ENCODE measurements at regions not wholly inside any gene's neighbourhood (a gene's known extent, or its start where the extent isn't known, plus 50 kb on each side); places are given as distances from the start of the nearest gene placed in this dataset.

DNA sequence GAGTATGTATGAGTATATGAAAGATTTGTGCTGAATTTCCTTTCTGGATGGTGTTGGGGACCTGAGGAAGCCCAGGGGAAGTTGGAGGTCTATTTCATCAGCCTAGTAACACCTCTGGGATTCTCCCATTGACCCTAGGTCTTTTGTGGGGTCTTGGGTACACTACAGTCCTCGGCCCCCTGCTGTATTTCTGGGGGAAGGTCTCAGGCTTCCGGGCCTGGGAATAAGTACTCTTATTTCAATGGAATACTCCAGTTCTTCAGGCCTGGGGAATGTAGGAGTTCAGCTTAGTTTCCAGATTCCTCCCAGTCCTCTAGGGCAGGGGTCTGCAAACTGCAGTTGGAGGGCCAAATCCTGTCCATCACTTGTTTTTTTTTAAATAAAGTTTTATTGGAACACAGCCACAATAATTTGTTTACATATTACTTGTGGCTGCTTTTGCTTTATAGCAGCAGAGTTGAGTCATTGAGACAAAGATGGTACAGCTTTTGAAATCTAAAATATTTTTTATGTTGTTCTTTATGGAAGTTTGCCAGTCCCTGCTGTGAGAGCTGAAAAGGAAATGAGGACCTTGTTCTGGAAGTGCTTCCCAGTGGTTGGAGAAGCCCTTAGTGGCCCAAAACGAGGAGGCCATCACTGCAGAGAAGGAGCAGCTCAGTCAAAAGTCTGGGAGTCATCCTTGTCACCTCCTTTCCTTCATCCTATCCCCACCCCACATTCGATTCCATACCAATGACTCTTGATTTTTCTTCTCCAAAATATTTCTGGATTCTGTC lies 142.5 kb upstream of the HS3ST2 start:
- H3K4me1 ChIP-seq (replicated peaks in 1 of 2), result no peaks in the 10 kb centered on the region
- no peaks in the 10 kb centered on the region for H3K36me3 ChIP-seq (replicated peaks in 1 of 2)
- no peaks in the 10 kb centered on the region for H3K9me3 ChIP-seq (replicated peaks in 1 of 3)
- WGBS, 4 donors, result 64 to 78% (median 76%) methylated on average over 4 of the region's 4 CpGs
- intact Hi-C loops (cut with DNase I), result no loop called here
- H3K27ac ChIP-seq, result no peak overlapping the region
- no peak overlapping the region for H3K4me3 ChIP-seq
- DNase-seq, result peak in 1 of 7 donors; percentile 40
- no peak for TF ChIP-seq POLR2A (IDR thresholded peaks at IDR 0.05)
- TF ChIP-seq, protein P1, sequence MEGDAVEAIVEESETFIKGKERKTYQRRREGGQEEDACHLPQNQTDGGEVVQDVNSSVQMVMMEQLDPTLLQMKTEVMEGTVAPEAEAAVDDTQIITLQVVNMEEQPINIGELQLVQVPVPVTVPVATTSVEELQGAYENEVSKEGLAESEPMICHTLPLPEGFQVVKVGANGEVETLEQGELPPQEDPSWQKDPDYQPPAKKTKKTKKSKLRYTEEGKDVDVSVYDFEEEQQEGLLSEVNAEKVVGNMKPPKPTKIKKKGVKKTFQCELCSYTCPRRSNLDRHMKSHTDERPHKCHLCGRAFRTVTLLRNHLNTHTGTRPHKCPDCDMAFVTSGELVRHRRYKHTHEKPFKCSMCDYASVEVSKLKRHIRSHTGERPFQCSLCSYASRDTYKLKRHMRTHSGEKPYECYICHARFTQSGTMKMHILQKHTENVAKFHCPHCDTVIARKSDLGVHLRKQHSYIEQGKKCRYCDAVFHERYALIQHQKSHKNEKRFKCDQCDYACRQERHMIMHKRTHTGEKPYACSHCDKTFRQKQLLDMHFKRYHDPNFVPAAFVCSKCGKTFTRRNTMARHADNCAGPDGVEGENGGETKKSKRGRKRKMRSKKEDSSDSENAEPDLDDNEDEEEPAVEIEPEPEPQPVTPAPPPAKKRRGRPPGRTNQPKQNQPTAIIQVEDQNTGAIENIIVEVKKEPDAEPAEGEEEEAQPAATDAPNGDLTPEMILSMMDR (IDR thresholded peaks at IDR 0.05), result no peak
- H3K27me3 ChIP-seq, result no peaks in the 10 kb centered on the region

DNA sequence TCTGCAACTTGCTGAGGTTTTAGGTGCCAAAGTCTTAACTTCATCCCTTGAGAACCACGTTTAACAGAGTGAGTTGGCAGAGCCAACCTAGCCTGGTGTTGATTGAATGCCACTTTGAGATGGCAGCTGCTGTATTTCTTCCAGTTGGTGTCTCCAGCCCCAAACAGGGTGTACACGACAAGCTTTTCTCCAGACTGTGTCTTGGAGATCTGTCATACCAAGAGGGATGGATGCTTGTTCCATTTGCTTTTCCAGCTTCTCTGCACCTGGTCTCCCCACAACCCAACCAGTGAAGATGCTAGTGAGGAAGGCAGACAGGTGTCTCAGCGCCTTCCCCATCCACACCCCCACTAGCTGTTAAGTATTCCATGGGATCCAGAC lies 141.1 kb upstream of the HS3ST2 start:
- intact Hi-C loops (cut with DNase I), result no loop called here
- Histone ChIP-seq H3K36me3 (replicated peaks in 1 of 2) (no peaks in the 10 kb centered on the region), H3K4me1 (replicated peaks in 1 of 2) (no peaks in the 10 kb centered on the region), H3K27ac (no peak overlapping the region), H3K4me3 (no peak overlapping the region), H3K9me3 (replicated peaks in 1 of 3) (no peaks in the 10 kb centered on the region), H3K27me3 (no peaks in the 10 kb centered on the region)
- WGBS, 4 donors, result 69 to 78% (median 73%) methylated on average over 3 of the region's 3 CpGs
- no peak for TF ChIP-seq POLR2A (IDR thresholded peaks at IDR 0.05)
- TF ChIP-seq, protein P1 (IDR thresholded peaks at IDR 0.05), result no peak
- DNase-seq, result peak in 1 of 7 donors; percentile 33

DNA sequence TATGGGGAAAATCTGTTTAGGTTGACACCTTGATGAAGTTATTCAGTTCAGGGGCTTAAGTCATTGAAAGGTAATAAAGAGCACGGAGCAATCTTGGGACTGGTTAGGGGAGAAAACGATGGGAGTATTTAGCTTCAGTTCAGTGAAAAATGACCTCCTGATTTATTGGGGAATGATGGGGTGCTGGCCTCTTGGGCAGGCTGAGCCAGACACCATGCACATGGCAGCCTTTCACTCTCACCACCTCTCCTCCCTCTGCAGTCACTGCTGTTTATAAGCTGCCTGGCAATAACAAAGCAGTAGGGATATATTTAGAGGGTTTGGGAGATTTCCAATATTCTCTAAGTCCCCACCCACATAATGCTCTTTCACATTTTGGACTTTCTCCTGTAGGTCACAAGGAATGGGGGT lies 140.5 kb upstream of the HS3ST2 start:
- TF ChIP-seq, protein P1 (IDR thresholded peaks at IDR 0.05), result no peak
- 31 to 40% (median 39%) methylated on average over 2 of the region's 2 CpGs for WGBS, 4 donors
- Histone ChIP-seq H3K4me1 (replicated peaks in 1 of 2) (no peaks in the 10 kb centered on the region), H3K27me3 (no peaks in the 10 kb centered on the region), H3K9me3 (replicated peaks in 1 of 3) (no peaks in the 10 kb centered on the region), H3K27ac (no peak overlapping the region), H3K4me3 (no peak overlapping the region), H3K36me3 (replicated peaks in 1 of 2) (no peaks in the 10 kb centered on the region)
- DNase-seq, result peak in 1 of 7 donors; percentile 42
- intact Hi-C loops (cut with DNase I), result no loop called here

DNA sequence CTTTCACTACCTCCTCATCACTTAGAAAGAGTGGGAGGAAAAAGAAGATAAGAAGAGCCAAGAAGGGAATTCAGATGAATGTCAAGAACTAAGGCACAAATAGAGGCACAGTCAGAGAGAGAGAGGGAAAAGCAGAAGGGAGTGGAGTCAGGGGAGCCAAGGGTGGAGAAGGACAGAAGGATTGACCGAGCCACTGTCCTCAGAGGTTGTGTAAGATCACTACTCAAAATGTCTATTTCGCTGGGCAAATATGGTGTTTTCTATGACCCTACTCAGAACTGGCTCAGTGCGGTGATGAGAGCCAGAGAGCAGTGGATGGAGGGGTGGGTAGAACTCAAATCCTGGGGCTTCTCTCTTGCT lies 139.2 kb upstream of the HS3ST2 start:
- H3K36me3 ChIP-seq (replicated peaks in 1 of 2), result no peaks in the 10 kb centered on the region
- H3K9me3 ChIP-seq (replicated peaks in 1 of 3), result no peaks in the 10 kb centered on the region
- H3K4me3 ChIP-seq, result no peak overlapping the region
- H3K4me1 ChIP-seq (replicated peaks in 1 of 2), result no peaks in the 10 kb centered on the region
- H3K27ac ChIP-seq, result no peak overlapping the region
- 76 to 83% (median 81%) methylated on average over 3 of the region's 3 CpGs for WGBS, 4 donors
- TF ChIP-seq POLR2A (IDR thresholded peaks at IDR 0.05), result no peak
- TF ChIP-seq, protein P1 (IDR thresholded peaks at IDR 0.05), result no peak
- no peaks in the 10 kb centered on the region for H3K27me3 ChIP-seq
- DNase-seq, result no peak
- intact Hi-C loops (cut with DNase I), result loop anchor here in 1 of 2 donors (5.0 kb wide), 1 partner anchor 1108 kb away; no protein-coding TSS in a partner anchor
